Natural killer cell (primary cell): ENCODE measurements at regions not wholly inside any gene's neighbourhood (a gene's known extent, or its start where the extent isn't known, plus 50 kb on each side); places are given as distances from the start of the nearest gene placed in this dataset.
"Not testable (repeated sequence)": the region's sequence is repeated elsewhere in the genome, so short reads cannot be mapped to it uniquely, and the experiment has no call there.

Source experiments
- ATAC-seq, 3 donors: fragments of 150-1000 bp in 2 of 3; fragments of 200-7000 bp in 1 of 3; cut with Tn5 transposase; 1 replicate in 1 of 3; 2 replicates in 2 of 3; pipeline ENCODE4 v1.10.0; 2021; ENCODE audit warnings: mild to moderate bottlenecking in 2 of 3, moderate library complexity in 2 of 3
- DNase-seq, 2 donors: peaks; one replicate each; pipeline versions ENCODE4 v3.0.0 to v3.0.0-alpha.2; 2013 to 2021; ENCODE audit warnings: mixed read lengths in 1 of 2
- H3K27ac ChIP-seq: one replicate; pipeline ENCODE4 v1.5.1; 2013; ENCODE audit warnings: mild to moderate bottlenecking, low read length
- H3K27me3 ChIP-seq: one replicate; pipeline ENCODE4 v1.6.1; 2013; ENCODE audit warnings: low read length; ENCODE audit not compliant: control insufficient read depth, insufficient read depth
- H3K36me3 ChIP-seq: one replicate; pipeline ENCODE4 v1.6.1; 2013; ENCODE audit warnings: low read length; ENCODE audit not compliant: control insufficient read depth, insufficient read depth
- H3K4me1 ChIP-seq: one replicate; pipeline ENCODE4 v1.6.1; 2013; ENCODE audit warnings: low read length; ENCODE audit not compliant: control insufficient read depth, insufficient read depth
- H3K4me3 ChIP-seq: one replicate; pipeline ENCODE4 v1.5.1; 2013; ENCODE audit warnings: low read length
- H3K9me3 ChIP-seq: one replicate; pipeline ENCODE4 v1.6.1; 2013; ENCODE audit warnings: low read length; ENCODE audit not compliant: control insufficient read depth, insufficient read depth
- H3K27ac Mint-ChIP-seq, 2 donors: one replicate each; pipeline ENCODE4 v1.8.0; 2022; ENCODE audit warnings: mild to moderate bottlenecking in 2 of 2, mixed read lengths in 2 of 2, moderate library complexity in 1 of 2
- H3K27me3 Mint-ChIP-seq, 2 donors: one replicate each; pipeline ENCODE4 v1.8.0; 2022; ENCODE audit warnings: low read depth in 2 of 2, mixed read lengths in 2 of 2
- H3K36me3 Mint-ChIP-seq: one replicate; pipeline ENCODE4 v1.8.0; 2022; ENCODE audit warnings: mixed read lengths
- H3K4me1 Mint-ChIP-seq, 2 donors: one replicate each; pipeline ENCODE4 v1.8.0; 2022; ENCODE audit warnings: mixed read lengths in 2 of 2
- H3K4me3 Mint-ChIP-seq: one replicate; pipeline ENCODE4 v1.8.0; 2022; ENCODE audit warnings: mild to moderate bottlenecking, moderate library complexity, mixed read lengths
- H3K9me3 Mint-ChIP-seq, 2 donors: one replicate each; pipeline ENCODE4 v1.8.0; 2022; ENCODE audit warnings: mixed read lengths in 2 of 2
- WGBS: methylation state at CpG from one replicate; pipeline ENCODE4 v1.1.7; 2013; ENCODE audit warnings: missing lambda C conversion rate; ENCODE audit not compliant: insufficient coverage; 5-methylcytosine and 5-hydroxymethylcytosine counted together
- intact Hi-C: fragments of 100-400 bp; cut with micrococcal nuclease; formaldehyde crosslinking; loops from one replicate; pipeline ENCODE4 v1.14.2; 2022
- TF ChIP-seq, protein P1 (sequence below): fragments of 200-600 bp; IDR thresholded peaks from one replicate; pipeline ENCODE4 v1.8.0; 2022; ENCODE audit warnings: antibody characterized with exemption

DNA sequence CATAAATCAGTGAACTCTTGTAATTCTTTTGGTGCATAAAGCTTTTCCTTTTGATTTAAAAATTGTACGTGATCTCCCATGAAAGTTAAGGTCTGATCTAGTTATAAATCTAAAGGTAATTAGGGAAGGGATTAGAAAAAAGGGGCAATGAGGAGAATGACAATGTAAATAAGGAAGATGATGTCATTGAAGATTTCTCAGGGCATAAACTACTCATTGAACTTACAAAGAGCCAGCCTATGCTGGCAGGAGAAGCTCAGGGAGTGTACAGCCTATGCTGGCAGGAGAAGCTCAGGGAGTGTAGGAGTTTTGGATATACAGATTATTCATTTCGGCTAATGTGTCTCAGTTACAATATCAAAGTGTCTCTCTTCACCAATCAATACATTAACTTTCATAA is 1533.5 kb upstream of the ADGRL3 start:
- no peaks in the 10 kb centered on the region for H3K4me1 ChIP-seq
- no peak for DNase-seq
- 60% methylated on average over 1 of the region's 2 CpGs for WGBS
- H3K27ac ChIP-seq: no peak overlapping the region
- no peaks in the 10 kb centered on the region for H3K36me3 ChIP-seq
- no peaks in the 10 kb centered on the region for H3K9me3 ChIP-seq
- peaks cover 13 to 14% of the 10 kb centered on the region in 2 donors for H3K9me3 Mint-ChIP-seq
- H3K4me1 Mint-ChIP-seq: no peaks in the 10 kb centered on the region
- no peak overlapping the region for H3K27ac Mint-ChIP-seq
- no peak overlapping the region for H3K4me3 ChIP-seq
- H3K36me3 Mint-ChIP-seq: no peaks in the 10 kb centered on the region
- no peaks in the 10 kb centered on the region for H3K27me3 Mint-ChIP-seq
- no peaks in the 10 kb centered on the region for H3K27me3 ChIP-seq
- TF ChIP-seq, protein P1, sequence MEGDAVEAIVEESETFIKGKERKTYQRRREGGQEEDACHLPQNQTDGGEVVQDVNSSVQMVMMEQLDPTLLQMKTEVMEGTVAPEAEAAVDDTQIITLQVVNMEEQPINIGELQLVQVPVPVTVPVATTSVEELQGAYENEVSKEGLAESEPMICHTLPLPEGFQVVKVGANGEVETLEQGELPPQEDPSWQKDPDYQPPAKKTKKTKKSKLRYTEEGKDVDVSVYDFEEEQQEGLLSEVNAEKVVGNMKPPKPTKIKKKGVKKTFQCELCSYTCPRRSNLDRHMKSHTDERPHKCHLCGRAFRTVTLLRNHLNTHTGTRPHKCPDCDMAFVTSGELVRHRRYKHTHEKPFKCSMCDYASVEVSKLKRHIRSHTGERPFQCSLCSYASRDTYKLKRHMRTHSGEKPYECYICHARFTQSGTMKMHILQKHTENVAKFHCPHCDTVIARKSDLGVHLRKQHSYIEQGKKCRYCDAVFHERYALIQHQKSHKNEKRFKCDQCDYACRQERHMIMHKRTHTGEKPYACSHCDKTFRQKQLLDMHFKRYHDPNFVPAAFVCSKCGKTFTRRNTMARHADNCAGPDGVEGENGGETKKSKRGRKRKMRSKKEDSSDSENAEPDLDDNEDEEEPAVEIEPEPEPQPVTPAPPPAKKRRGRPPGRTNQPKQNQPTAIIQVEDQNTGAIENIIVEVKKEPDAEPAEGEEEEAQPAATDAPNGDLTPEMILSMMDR: no peak
- ATAC-seq: no peak
- no peak overlapping the region for H3K4me3 Mint-ChIP-seq
- intact Hi-C loops: no loop called here

DNA sequence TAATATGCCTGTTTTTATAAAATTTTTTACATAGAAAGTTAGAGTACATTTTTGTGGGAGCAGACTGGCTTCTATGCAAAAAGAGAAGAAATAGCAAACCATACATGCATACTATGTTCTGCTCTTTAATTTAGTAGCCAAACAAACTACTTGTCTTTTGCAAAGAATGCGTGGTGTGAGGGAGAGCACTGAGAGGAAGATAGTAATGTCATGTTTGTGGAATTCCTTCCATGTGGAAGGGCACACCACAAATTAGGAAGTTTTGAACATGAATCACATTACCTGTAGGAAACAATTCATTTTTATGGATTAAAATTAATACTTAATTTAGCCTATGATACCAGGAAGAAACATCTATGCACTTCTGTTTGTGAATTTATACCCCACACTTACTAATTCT is 1529.1 kb upstream of the ADGRL3 start:
- Mint-ChIP-seq H3K27me3 (no peaks in the 10 kb centered on the region), H3K27ac (no peak overlapping the region), H3K4me3 (no peak overlapping the region), H3K36me3 (no peaks in the 10 kb centered on the region), H3K9me3 (peaks cover 7 to 12% of the 10 kb centered on the region in 2 donors), H3K4me1 (no peaks in the 10 kb centered on the region)
- H3K9me3 ChIP-seq: no peaks in the 10 kb centered on the region
- TF ChIP-seq, protein P1: no peak
- no peak for ATAC-seq
- intact Hi-C loops: no loop called here
- H3K4me1 ChIP-seq: no peaks in the 10 kb centered on the region
- no peaks in the 10 kb centered on the region for H3K27me3 ChIP-seq
- H3K4me3 ChIP-seq: no peak overlapping the region
- H3K27ac ChIP-seq: no peak overlapping the region
- H3K36me3 ChIP-seq: no peaks in the 10 kb centered on the region
- DNase-seq: no peak
- WGBS: no CpG with 5 or more reads among the region's 1 CpG

DNA sequence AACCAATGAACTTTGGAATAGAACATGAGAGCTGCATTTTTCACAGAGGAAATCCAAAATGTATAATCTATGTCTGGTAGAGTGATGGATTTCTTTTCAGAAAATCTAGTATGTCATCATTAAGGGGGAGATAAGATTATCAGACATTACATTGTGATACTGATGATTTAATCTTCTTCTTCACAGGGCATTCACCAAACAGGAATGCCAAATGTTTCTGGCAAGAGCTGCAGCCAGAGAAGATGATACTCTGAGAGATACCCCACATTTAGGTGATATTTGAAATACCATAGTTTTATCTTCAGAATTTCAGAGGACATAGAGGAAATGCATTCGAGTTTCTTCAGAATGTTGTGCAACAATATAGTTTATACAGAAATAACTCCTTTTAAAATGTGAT is 1523.7 kb upstream of the ADGRL3 start:
- ATAC-seq (no peak), DNase-seq (no peak)
- peaks cover 12% of the 10 kb centered on the region in 2 donors for H3K9me3 Mint-ChIP-seq
- intact Hi-C loops: no loop called here
- H3K27ac Mint-ChIP-seq: no peak overlapping the region
- Histone ChIP-seq H3K27me3 (no peaks in the 10 kb centered on the region), H3K9me3 (no peaks in the 10 kb centered on the region), H3K27ac (no peak overlapping the region), H3K36me3 (no peaks in the 10 kb centered on the region), H3K4me1 (no peaks in the 10 kb centered on the region), H3K4me3 (no peak overlapping the region)
- H3K4me3 Mint-ChIP-seq: no peak overlapping the region
- WGBS: no CpG with 5 or more reads among the region's 1 CpG
- H3K4me1 Mint-ChIP-seq: no peaks in the 10 kb centered on the region
- H3K27me3 Mint-ChIP-seq: no peaks in the 10 kb centered on the region
- H3K36me3 Mint-ChIP-seq: no peaks in the 10 kb centered on the region
- TF ChIP-seq, protein P1: no peak

DNA sequence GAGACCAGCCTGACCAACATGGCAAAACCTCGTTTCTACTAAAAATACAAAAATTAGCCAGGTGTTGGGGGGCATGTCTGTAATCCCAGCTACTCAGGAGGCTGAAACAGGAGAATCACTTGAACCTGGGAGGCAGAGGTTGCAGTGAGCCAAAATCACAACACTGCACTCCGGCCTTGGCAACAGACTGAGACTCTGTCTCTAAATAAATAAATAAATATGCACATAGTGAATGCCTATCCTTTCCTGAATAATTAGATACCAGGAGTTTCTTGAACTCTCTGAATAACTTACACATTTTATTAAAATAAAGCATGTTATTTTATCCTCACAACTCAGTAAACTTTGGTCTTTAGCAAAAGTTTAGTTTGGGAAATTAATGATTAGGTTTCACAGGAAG is 1523.1 kb upstream of the ADGRL3 start:
- H3K36me3 Mint-ChIP-seq, H3K9me3 ChIP-seq, H3K4me1 ChIP-seq, H3K27me3 ChIP-seq, H3K27ac Mint-ChIP-seq, H3K27me3 Mint-ChIP-seq, intact Hi-C loops, H3K36me3 ChIP-seq, H3K4me3 ChIP-seq, H3K4me3 Mint-ChIP-seq, H3K27ac ChIP-seq, ATAC-seq, H3K4me1 Mint-ChIP-seq, DNase-seq: not testable (repeated sequence)
- 73% methylated on average over 2 of the region's 2 CpGs for WGBS
- peaks cover 12% of the 10 kb centered on the region in 2 donors for H3K9me3 Mint-ChIP-seq
